ENCODE measurements at regions not wholly inside any gene's neighbourhood (a gene's known extent, or its start where the extent isn't known, plus 50 kb on each side); places are given as distances from the start of the nearest gene placed in this dataset.

DNA sequence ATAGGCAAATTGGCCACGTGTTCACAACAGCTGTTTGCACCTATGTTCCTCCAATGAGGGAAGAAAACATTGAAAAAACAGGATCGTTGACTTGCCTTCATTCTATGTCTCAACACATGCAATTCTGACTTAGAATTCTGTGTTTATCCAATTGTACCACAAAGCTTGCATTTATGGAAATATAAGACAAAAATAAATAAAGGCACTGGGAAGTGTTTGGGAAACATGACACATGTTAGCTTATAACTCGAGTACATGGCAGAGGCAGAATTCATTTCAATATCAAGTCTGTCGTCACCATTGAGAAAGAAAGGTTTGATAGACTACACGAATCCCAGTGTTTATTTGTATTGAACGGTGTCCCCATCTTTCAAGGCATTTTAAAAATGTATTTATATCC lies 291.2 kb downstream of the AHR start:
- H3K4me3 Mint-ChIP-seq: no peak overlapping the region
- H3K36me3 Mint-ChIP-seq (ENCODE audit: insufficient read depth): no peaks in the 10 kb centered on the region
- ATAC-seq (no peak), DNase-seq (no peak)
- H3K4me1 Mint-ChIP-seq (ENCODE audit: low read depth): no peaks in the 10 kb centered on the region
- no peaks in the 10 kb centered on the region for H3K9me3 Mint-ChIP-seq
- H3K27me3 Mint-ChIP-seq (ENCODE audit: low read depth): peaks cover 1% of the 10 kb centered on the region

DNA sequence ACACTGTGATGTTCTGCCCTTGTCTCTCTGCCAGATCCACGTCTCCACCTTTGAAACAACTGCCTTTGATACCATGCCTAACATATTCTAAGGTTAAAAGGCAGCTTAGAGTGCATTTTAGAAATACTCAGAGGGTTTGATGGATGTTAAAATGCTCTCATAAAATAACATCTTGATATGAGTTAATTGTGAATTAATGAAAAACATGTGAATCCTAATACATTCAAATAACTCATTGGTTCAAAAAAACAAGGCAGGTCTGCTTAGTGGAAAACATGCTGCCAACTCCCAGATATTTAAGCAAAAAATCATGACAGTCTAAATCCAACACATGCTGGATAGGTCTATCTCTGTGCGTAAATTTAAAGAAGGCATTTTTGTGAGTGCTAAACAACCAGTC lies 291.8 kb downstream of the AHR start:
- Mint-ChIP-seq H3K4me3 (no peak overlapping the region), H3K4me1 (ENCODE audit: low read depth) (no peaks in the 10 kb centered on the region), H3K36me3 (ENCODE audit: insufficient read depth) (no peaks in the 10 kb centered on the region), H3K27me3 (ENCODE audit: low read depth) (peaks cover 1% of the 10 kb centered on the region), H3K9me3 (no peaks in the 10 kb centered on the region)
- DNase-seq (no peak), ATAC-seq (no peak)

DNA sequence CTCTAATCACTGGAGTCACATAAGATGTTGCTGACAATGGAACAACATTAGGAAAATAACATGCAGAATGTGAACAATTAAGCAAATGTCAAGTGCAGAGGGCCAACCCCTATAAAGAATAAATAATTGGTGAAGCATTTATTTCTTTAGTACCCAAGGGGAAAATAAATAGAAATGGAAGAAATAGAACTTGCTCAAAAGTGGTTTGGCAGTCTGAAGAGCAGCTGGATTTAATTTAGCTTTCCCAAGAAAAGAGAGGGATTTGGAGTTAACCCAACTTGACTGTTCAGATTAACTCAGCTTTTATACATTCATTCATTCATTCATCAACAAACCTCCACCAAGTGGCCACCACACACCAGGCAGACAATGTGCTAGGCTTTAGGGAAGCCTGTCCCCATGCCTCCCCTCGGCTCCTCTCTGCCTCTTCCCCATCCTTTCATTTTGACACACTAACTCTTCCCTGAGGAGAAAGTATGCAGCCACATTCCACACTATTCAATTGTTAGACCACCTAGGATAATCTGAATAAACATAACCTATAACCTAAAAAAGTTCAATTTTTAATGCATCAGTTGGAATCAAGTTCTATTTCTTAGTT lies 295.5 kb downstream of the AHR start:
- ATAC-seq (no peak), DNase-seq (no peak)
- no peaks in the 10 kb centered on the region for H3K9me3 Mint-ChIP-seq
- H3K4me1 Mint-ChIP-seq (ENCODE audit: low read depth): no peaks in the 10 kb centered on the region
- H3K27me3 Mint-ChIP-seq (ENCODE audit: low read depth): no peaks in the 10 kb centered on the region
- H3K36me3 Mint-ChIP-seq (ENCODE audit: insufficient read depth): no peaks in the 10 kb centered on the region
- H3K4me3 Mint-ChIP-seq: no peak overlapping the region

DNA sequence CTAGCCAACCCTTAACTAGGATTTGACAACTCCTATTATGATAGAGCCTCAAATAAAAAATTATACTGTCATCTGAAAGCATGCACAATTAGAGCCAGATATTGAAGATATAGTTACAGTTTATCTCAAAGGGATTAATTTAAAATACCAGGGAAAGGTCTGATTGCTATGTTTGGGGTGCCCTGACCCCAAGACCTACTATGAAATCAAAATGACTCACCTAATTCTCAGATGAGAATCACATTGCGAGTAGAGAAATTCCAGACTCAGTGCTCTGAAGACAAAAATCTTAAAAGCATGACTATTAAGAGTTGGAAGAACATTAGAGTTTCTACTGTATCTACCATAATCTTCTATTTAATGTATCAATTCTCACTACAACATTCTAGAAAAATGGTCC lies 297.1 kb downstream of the AHR start:
- H3K4me3 Mint-ChIP-seq: no peak overlapping the region

DNA sequence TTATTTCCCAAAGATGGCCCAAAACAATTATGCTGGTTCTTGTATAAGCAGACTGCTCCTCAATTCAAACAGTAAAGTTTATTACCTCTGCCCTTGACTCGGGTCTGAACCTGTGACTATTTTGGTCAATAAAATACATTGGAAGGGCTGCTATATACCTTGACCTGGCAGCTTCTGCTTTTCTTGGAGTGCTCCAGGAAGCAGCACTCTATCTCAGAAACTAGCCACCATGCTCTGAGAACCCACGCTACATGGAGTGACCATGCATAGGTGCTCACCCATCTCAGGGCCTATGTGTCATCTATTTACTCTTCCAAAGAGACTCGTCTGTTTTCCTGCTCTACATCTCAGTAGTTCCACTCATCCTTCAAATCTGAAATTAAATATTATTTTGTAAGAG lies 299.9 kb downstream of the AHR start:
- H3K4me1 Mint-ChIP-seq (ENCODE audit: low read depth): no peaks in the 10 kb centered on the region

More for the DNA sequence above, 297.1 kb downstream of the AHR start:
- Mint-ChIP-seq H3K9me3 (no peaks in the 10 kb centered on the region), H3K27me3 (ENCODE audit: low read depth) (no peaks in the 10 kb centered on the region), H3K4me1 (ENCODE audit: low read depth) (no peaks in the 10 kb centered on the region), H3K36me3 (ENCODE audit: insufficient read depth) (no peaks in the 10 kb centered on the region)
- DNase-seq: no peak
- ATAC-seq: no peak

DNA sequence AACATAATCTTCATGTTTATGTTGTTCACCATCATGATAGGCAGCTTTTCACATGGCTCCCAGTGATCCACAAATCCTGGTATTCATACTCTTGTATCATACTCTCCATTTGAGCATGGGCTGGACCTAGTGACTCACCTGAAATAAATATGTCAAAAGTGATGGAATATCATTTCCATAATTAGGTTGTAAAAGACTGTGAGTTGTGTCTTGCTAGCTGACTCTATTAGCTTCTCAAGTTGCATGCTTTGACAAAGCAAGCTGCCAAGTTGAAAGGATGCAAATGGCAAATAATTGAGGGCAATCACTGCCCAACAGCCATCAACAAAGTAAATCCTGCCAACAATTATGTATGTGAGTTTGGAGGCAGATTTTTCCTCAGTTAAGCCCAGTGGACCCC lies 300.4 kb downstream of the AHR start:
- Mint-ChIP-seq H3K4me1 (ENCODE audit: low read depth) (no peaks in the 10 kb centered on the region), H3K27me3 (ENCODE audit: low read depth) (peaks cover 5% of the 10 kb centered on the region), H3K4me3 (no peak overlapping the region), H3K36me3 (ENCODE audit: insufficient read depth) (no peaks in the 10 kb centered on the region), H3K9me3 (peaks cover 7% of the 10 kb centered on the region)
- DNase-seq (no peak), ATAC-seq (no peak)

More for the DNA sequence above, 299.9 kb downstream of the AHR start:
- Mint-ChIP-seq H3K27me3 (ENCODE audit: low read depth) (peaks cover under 1% of the 10 kb centered on the region), H3K4me3 (no peak overlapping the region), H3K36me3 (ENCODE audit: insufficient read depth) (no peaks in the 10 kb centered on the region), H3K9me3 (peaks cover 1% of the 10 kb centered on the region)
- no peak for DNase-seq
- ATAC-seq: no peak

DNA sequence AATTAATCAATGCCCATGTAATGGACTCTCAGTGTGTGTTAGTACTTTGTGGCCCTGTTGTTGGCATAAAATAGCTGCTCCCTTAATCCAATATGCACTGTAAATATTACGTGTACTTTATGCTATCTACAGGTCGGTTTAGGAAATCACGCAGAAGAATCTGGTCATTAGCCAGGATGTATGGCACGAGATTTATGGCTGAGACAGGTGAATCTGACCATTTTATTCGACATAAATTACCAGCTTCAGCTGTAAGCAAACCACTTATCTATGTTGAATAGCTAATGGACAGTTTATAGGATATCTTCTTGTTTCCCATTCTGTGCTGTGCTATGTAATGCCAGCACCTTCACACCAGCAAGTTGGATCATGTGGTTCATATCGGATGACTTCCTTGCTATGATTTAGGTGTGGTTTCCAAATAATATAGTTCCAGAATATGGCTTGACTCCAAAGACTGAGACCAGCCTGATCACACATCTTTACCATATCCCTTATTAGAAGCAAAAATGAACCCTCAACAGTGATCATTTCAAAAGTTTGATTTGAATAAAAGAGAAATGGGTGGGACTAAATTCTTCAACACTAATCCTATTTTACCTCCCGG lies 301.4 kb downstream of the AHR start:
- no peak overlapping the region for H3K4me3 Mint-ChIP-seq
- DNase-seq (no peak), ATAC-seq (no peak)
- H3K4me1 Mint-ChIP-seq (ENCODE audit: low read depth): no peaks in the 10 kb centered on the region
- peaks cover 6% of the 10 kb centered on the region for H3K27me3 Mint-ChIP-seq (ENCODE audit: low read depth)
- H3K9me3 Mint-ChIP-seq: peaks cover 8% of the 10 kb centered on the region
- no peaks in the 10 kb centered on the region for H3K36me3 Mint-ChIP-seq (ENCODE audit: insufficient read depth)

DNA sequence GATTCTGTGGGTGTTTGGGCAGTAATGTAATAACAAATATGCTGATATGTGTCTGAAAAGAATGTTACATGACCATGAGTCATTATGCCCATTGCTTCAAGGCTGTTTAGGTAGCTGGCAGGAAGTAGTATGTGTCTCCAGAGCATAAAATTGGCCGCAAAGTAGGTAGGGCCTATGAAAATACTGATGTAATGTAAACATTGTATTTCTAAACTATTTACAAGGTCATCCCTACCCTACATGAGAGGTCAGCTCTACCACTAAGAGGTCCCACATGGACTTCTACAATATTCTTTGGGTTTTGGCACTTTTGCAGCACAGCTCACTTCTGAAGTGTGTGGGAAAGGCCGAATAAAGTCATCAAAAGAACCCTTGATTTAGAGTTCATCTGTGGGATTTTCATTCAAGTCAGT lies 301.9 kb downstream of the AHR start:
- H3K27me3 Mint-ChIP-seq (ENCODE audit: low read depth): peaks cover 6% of the 10 kb centered on the region
- no peak overlapping the region for H3K4me3 Mint-ChIP-seq
- H3K36me3 Mint-ChIP-seq (ENCODE audit: insufficient read depth): no peaks in the 10 kb centered on the region
- DNase-seq (no peak), ATAC-seq (no peak)
- H3K4me1 Mint-ChIP-seq (ENCODE audit: low read depth): no peaks in the 10 kb centered on the region
- H3K9me3 Mint-ChIP-seq: peaks cover 8% of the 10 kb centered on the region

DNA sequence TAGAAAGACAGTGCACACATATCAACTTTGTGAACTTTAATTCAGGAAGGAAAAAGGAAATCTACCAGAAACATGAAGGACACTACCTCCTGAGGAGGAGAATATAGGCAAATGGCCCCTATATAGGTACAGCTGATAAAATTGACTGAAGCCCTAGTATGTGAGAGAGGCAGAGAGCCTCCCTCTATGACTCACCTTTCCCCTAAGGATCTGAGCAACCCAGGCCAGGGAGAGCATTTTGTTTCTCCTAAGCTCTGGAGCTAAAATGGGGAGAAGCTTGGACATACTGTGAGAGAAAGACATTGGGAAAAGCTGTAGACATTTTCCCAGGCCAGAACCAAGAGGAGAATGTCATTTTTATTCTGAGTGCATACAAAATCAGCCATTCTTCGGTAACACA lies 303.5 kb downstream of the AHR start:
- H3K9me3 Mint-ChIP-seq: peaks cover 8% of the 10 kb centered on the region
- peaks cover 6% of the 10 kb centered on the region for H3K27me3 Mint-ChIP-seq (ENCODE audit: low read depth)
- no peaks in the 10 kb centered on the region for H3K4me1 Mint-ChIP-seq (ENCODE audit: low read depth)
- ATAC-seq: no peak
- no peak for DNase-seq
- H3K36me3 Mint-ChIP-seq (ENCODE audit: insufficient read depth): no peaks in the 10 kb centered on the region
- no peak overlapping the region for H3K4me3 Mint-ChIP-seq

DNA sequence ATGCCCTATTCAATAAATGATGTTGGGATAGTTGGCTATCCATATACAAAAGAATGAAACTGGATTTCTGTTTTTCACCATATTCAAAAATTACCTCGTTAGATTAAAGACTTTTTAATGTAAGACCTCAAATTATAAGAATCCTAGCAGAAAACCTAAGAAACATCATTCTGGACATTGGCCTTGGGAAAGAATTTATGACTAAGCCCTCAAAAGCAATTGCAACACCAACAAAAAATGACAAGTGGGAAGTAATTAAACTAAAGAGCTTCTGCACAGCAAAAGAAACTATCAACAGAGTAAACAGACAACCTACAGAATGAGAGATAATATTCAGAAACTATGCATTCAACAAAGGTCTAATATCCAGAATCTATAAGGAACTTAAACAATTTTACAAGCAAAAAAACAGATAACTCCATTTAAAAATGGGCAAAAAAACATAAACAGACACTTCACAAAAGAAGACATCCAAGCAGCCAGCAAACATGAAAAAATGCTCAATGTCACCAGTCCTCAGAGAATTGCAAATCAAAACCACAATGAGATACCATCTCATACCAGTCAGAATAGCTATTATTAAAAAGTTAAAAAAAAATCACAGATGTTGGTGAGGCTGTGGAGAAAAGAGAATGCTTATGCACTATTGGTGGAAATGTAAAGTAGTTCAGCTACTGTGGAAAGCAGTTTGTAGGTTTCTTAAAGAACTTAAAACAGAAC lies 309.8 kb downstream of the AHR start:
- DNase-seq: no peak
- Mint-ChIP-seq H3K27me3 (ENCODE audit: low read depth) (peaks cover 6% of the 10 kb centered on the region), H3K4me3 (no peak overlapping the region), H3K9me3 (peaks cover 7% of the 10 kb centered on the region), H3K4me1 (ENCODE audit: low read depth) (no peaks in the 10 kb centered on the region), H3K36me3 (ENCODE audit: insufficient read depth) (no peaks in the 10 kb centered on the region)
- ATAC-seq: no peak

DNA sequence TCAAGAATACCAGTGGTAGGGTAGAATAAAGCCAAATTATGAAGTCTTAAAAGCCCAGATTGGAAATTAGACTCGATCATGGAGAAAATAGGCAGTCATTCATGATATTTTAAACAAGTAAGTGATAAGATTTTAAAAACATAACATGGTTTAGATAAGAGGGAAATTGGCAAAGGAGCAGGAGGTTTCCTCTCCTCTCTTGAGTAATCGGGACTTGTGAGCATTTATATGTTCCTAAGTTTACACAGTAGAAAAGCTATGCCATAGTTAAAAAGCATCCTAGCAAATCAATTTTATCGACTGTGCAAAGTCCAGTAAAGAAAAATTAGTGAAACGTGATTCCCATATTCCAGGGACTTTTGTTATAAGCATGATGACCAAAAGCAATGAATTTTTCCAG lies 313.2 kb downstream of the AHR start:
- ATAC-seq (no peak), DNase-seq (no peak)
- H3K9me3 Mint-ChIP-seq: no peaks in the 10 kb centered on the region
- H3K36me3 Mint-ChIP-seq (ENCODE audit: insufficient read depth): no peaks in the 10 kb centered on the region
- H3K4me3 Mint-ChIP-seq: no peak overlapping the region
- no peaks in the 10 kb centered on the region for H3K4me1 Mint-ChIP-seq (ENCODE audit: low read depth)
- no peaks in the 10 kb centered on the region for H3K27me3 Mint-ChIP-seq (ENCODE audit: low read depth)

DNA sequence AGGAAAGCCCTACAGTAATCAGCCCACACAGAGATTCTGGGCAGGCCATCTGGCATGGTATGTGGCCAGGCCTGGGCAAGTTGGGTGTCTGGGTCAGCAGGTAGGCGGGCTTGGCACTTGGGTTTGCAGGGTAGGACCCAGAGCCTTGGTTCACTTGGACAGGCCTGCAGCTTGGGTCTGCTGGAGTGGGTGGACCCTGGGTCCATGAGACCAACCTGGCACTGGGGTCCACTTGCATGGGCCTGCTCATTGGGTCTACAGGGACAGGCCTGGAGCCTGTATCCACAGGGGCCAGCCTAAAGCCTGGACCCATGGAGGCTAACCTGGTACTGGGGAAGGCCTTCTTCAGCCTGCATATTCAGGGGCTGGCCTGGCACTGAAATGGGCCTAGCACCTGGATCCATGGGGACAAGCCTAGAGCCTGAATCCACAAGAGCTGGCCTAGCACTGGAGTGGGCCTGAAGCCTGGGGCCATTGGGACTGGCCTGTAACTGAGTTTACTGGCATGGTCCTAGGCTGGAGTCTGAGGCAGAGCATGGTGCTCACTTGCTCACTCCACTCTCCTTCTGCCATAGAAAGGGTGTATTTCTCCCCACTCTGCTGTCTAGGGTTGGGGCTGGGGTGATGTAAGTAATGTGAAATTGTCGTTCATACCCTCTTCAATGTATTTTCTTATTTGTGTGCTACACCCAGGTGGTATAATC lies 315.0 kb downstream of the AHR start:
- Mint-ChIP-seq H3K36me3 (ENCODE audit: insufficient read depth) (no peaks in the 10 kb centered on the region), H3K4me1 (ENCODE audit: low read depth) (no peaks in the 10 kb centered on the region), H3K4me3 (no peak overlapping the region), H3K27me3 (ENCODE audit: low read depth) (no peaks in the 10 kb centered on the region), H3K9me3 (no peaks in the 10 kb centered on the region)
- DNase-seq (no peak), ATAC-seq (no peak)

DNA sequence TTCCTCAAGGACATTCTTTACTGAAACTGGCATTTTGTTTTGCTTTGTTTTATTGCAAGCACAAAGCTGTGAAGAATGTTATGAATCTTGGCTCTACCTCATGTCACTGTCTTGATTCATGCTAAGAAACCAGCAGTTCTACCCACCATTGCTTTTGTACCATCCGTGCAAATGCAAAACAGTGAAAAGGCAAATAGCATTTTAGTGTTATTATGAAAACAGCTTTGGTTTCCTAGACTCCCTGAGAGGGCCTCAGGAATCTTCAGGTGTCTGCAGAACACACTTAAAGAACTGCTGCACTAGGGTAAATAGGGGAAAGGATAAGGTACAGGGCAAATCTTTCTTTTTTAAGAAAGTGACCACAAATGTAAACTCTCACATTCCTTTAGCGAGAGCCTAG lies 318.9 kb downstream of the AHR start:
- no peaks in the 10 kb centered on the region for H3K27me3 Mint-ChIP-seq (ENCODE audit: low read depth)
- H3K4me3 Mint-ChIP-seq: no peak overlapping the region
- no peaks in the 10 kb centered on the region for H3K4me1 Mint-ChIP-seq (ENCODE audit: low read depth)
- no peak for ATAC-seq
- DNase-seq: no peak
- H3K36me3 Mint-ChIP-seq (ENCODE audit: insufficient read depth): no peaks in the 10 kb centered on the region
- no peaks in the 10 kb centered on the region for H3K9me3 Mint-ChIP-seq

DNA sequence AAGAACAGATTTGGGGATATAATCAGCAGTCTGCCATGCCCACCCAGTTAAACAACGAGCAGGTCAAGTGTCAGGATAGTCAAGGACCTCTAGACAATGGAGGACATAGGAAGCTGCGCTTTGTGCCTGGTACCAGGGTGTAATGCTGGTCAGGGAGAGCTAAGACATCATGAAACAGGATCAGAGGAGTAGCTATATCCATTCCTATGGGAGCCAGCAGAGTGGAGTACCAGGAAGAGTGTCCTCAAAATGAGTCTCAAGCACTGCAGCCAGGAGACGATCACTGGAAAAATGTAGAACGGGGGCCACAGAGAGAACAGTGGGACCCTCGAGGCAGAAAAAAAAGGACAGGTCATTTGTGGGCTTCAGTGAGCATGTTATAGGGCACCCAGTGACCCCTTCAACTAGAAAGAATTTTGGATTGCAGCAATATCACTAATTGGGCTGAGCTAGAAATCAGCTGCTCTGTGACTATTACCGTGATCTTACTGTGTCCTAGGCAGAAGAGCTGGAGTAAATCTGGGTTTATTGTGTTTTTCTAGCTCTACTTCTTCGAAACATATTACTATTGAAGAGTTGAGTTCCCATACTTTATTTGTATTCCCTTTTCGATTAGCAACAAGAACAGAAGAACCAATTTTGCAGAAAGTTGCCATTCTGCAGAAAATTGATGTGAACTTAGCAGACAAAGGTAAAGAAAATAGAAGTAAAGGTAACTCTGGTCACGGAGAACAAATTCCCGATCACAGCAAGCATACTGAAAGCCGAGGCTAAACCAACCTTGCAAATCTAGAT lies 319.6 kb downstream of the AHR start:
- no peaks in the 10 kb centered on the region for H3K9me3 Mint-ChIP-seq
- no peaks in the 10 kb centered on the region for H3K4me1 Mint-ChIP-seq (ENCODE audit: low read depth)
- ATAC-seq (no peak), DNase-seq (no peak)
- no peaks in the 10 kb centered on the region for H3K36me3 Mint-ChIP-seq (ENCODE audit: insufficient read depth)
- no peaks in the 10 kb centered on the region for H3K27me3 Mint-ChIP-seq (ENCODE audit: low read depth)
- H3K4me3 Mint-ChIP-seq: no peak overlapping the region

Measured in activated T-cell treated with anti-CD3 and anti-CD28 coated beads, Interleukin-2, amount 50 U/mL, for 4 hours (primary cell).